ENCODE measurements at regions not wholly inside any gene's neighbourhood (a gene's known extent, or its start where the extent isn't known, plus 50 kb on each side); places are given as distances from the start of the nearest gene placed in this dataset.

GRCh38 chrX:39029221-39029620, 228.0 kb downstream of the MID1IP1 start:
- Mint-ChIP-seq H3K27me3 (no peaks in the 10 kb centered on the region), H3K4me3 (no peak overlapping the region), H3K4me1 (ENCODE audit: low read depth) (no peaks in the 10 kb centered on the region), H3K36me3 (ENCODE audit: low read depth) (peaks cover 6% of the 10 kb centered on the region), H3K9me3 (peaks cover 9% of the 10 kb centered on the region), H3K27ac (no peak overlapping the region)
- intact Hi-C loops (cut with micrococcal nuclease): no loop called here
- DNase-seq (no peak), ATAC-seq (no peak)
- ChIA-PET CTCF (no interaction called here), POLR2A (no interaction called here)
- no peak for TF ChIP-seq CTCF (IDR thresholded peaks at IDR 0.05)

- no peak for TF ChIP-seq CTCF (IDR thresholded peaks at IDR 0.05)
- no peak for ATAC-seq
- ChIA-PET POLR2A (no interaction called here), CTCF (no interaction called here)
- Mint-ChIP-seq H3K4me3 (no peak overlapping the region), H3K36me3 (ENCODE audit: low read depth) (peaks cover 6% of the 10 kb centered on the region), H3K9me3 (peaks cover 9% of the 10 kb centered on the region), H3K27ac (no peak overlapping the region), H3K4me1 (ENCODE audit: low read depth) (no peaks in the 10 kb centered on the region), H3K27me3 (peaks cover 1% of the 10 kb centered on the region)
- intact Hi-C loops (cut with micrococcal nuclease): no loop called here
- DNase-seq: no peak
Measured at GRCh38 chrX:39030636-39031035, 229.4 kb downstream of the MID1IP1 start.

- Mint-ChIP-seq H3K27ac (no peak overlapping the region), H3K9me3 (no peaks in the 10 kb centered on the region), H3K4me1 (ENCODE audit: low read depth) (no peaks in the 10 kb centered on the region), H3K27me3 (peaks cover 4% of the 10 kb centered on the region), H3K4me3 (no peak overlapping the region), H3K36me3 (ENCODE audit: low read depth) (no peaks in the 10 kb centered on the region)
- CTCF ChIA-PET: no interaction called here
- POLR2A ChIA-PET: no interaction called here
- no peak for TF ChIP-seq CTCF (IDR thresholded peaks at IDR 0.05)
- intact Hi-C loops (cut with micrococcal nuclease): no loop called here
- ATAC-seq: no peak
- no peak for DNase-seq
Measured at GRCh38 chrX:39039890-39040289, 238.6 kb downstream of the MID1IP1 start.

- intact Hi-C loops (cut with micrococcal nuclease): no loop called here
- Mint-ChIP-seq H3K4me3 (no peak overlapping the region), H3K27ac (no peak overlapping the region), H3K9me3 (no peaks in the 10 kb centered on the region), H3K36me3 (ENCODE audit: low read depth) (no peaks in the 10 kb centered on the region), H3K4me1 (ENCODE audit: low read depth) (no peaks in the 10 kb centered on the region), H3K27me3 (peaks cover 1% of the 10 kb centered on the region)
- TF ChIP-seq CTCF (IDR thresholded peaks at IDR 0.05): no peak
- ATAC-seq (no peak), DNase-seq (no peak)
- POLR2A ChIA-PET: no interaction called here
- CTCF ChIA-PET: no interaction called here
Measured at GRCh38 chrX:39043838-39044550, 242.7 kb downstream of the MID1IP1 start.

- Mint-ChIP-seq H3K9me3 (no peaks in the 10 kb centered on the region), H3K36me3 (ENCODE audit: low read depth) (no peaks in the 10 kb centered on the region), H3K27ac (no peak overlapping the region), H3K4me3 (no peak overlapping the region), H3K27me3 (no peaks in the 10 kb centered on the region), H3K4me1 (ENCODE audit: low read depth) (no peaks in the 10 kb centered on the region)
- DNase-seq: no peak
- ChIA-PET POLR2A (no interaction called here), CTCF (no interaction called here)
- intact Hi-C loops (cut with micrococcal nuclease): no loop called here
- ATAC-seq: no peak
- TF ChIP-seq CTCF (IDR thresholded peaks at IDR 0.05): no peak
Measured at GRCh38 chrX:39047174-39047573, 245.9 kb downstream of the MID1IP1 start.
